D341Med (cell line): ENCODE measurements at regions not wholly inside any gene's neighbourhood (a gene's known extent, or its start where the extent isn't known, plus 50 kb on each side); places are given as distances from the start of the nearest gene placed in this dataset.
A peak's percentile ranks its signal among the peaks of the same experiment; 100 is the strongest.

Experiments used
- DNase-seq: peaks from one replicate; pipeline ENCODE4 v3.0.0; 2012; ENCODE audit warnings: low spot score

GRCh38 chr20:59495166-59495565, 109.2 kb upstream of the PHACTR3 start:
- DNase-seq, result no peak

- peak; percentile 88 for DNase-seq
Measured at GRCh38 chr20:59495894-59496510, 108.3 kb upstream of the PHACTR3 start.

GRCh38 chr20:59498291-59498690, 106.0 kb upstream of the PHACTR3 start:
- no peak for DNase-seq

- no peak for DNase-seq
Measured at GRCh38 chr20:59499863-59500262, 104.5 kb upstream of the PHACTR3 start.

- no peak for DNase-seq
Measured at GRCh38 chr20:59508729-59509128, 95.6 kb upstream of the PHACTR3 start.

- DNase-seq, result no peak
Measured at GRCh38 chr20:59512651-59513050, 91.7 kb upstream of the PHACTR3 start.

GRCh38 chr20:59514554-59514953, 89.8 kb upstream of the PHACTR3 start:
- no peak for DNase-seq

GRCh38 chr20:59515013-59515905, 89.1 kb upstream of the PHACTR3 start:
- peak; percentile 86 for DNase-seq

GRCh38 chr20:59515906-59516209, 88.5 kb upstream of the PHACTR3 start:
- no peak for DNase-seq

- DNase-seq, result peak; percentile 76
Measured at GRCh38 chr20:59518881-59519706, 85.2 kb upstream of the PHACTR3 start.

GRCh38 chr20:59519707-59520014, 84.7 kb upstream of the PHACTR3 start:
- no peak for DNase-seq

- no peak for DNase-seq
Measured at GRCh38 chr20:59520814-59521213, 83.5 kb upstream of the PHACTR3 start.

- peak; percentile 85 for DNase-seq
Measured at GRCh38 chr20:59525500-59526241, 78.7 kb upstream of the PHACTR3 start.

- DNase-seq, result peak; percentile 49
Measured at GRCh38 chr20:59526242-59527225, 77.8 kb upstream of the PHACTR3 start.

GRCh38 chr20:59530782-59531181, 73.6 kb upstream of the PHACTR3 start:
- DNase-seq, result no peak

GRCh38 chr20:59537991-59538390, 66.3 kb upstream of the PHACTR3 start:
- no peak for DNase-seq

- no peak for DNase-seq
Measured at GRCh38 chr20:59547596-59547995, 56.7 kb upstream of the PHACTR3 start.
